Uterus (tissue), 3 donors: ENCODE measurements at regions not wholly inside any gene's neighbourhood (a gene's known extent, or its start where the extent isn't known, plus 50 kb on each side); places are given as distances from the start of the nearest gene placed in this dataset.
"Not testable (repeated sequence)": the region's sequence is repeated elsewhere in the genome, so short reads cannot be mapped to it uniquely, and the experiment has no call there.

ENCODE experiments used
- DNase-seq, 2 donors: peaks; one replicate each; pipeline ENCODE4 v3.0.0-alpha.2; 2019 to 2020
- H3K27ac ChIP-seq, 2 donors: fragments of 200-600 bp; sonication (generic); 1 replicate in 1 of 2; 2 replicates in 1 of 2; pipeline ENCODE4 v1.5.1; 2016 to 2018
- H3K27me3 ChIP-seq, 2 donors: fragments of 200-600 bp; sonication (generic); one replicate each; pipeline ENCODE4 v1.5.1; 2018 to 2019; ENCODE audit warnings: control low read depth in 1 of 2
- H3K36me3 ChIP-seq, 2 donors: fragments of 200-600 bp; sonication (generic); one replicate each; pipeline ENCODE4 v1.5.1; 2019; ENCODE audit warnings: control low read depth in 1 of 2
- H3K4me1 ChIP-seq, 2 donors: fragments of 200-600 bp; sonication (generic); one replicate each; pipeline ENCODE4 v1.5.1; 2018 to 2019; ENCODE audit warnings: control low read depth in 1 of 2
- H3K4me3 ChIP-seq, 2 donors: fragments of 200-600 bp; sonication (generic); 1 replicate in 1 of 2; 2 replicates in 1 of 2; pipeline ENCODE4 v1.5.1; 2018 to 2019; ENCODE audit warnings: mild to moderate bottlenecking in 1 of 2
- H3K9me3 ChIP-seq, 2 donors: fragments of 200-600 bp; sonication (generic); one replicate each; pipeline ENCODE4 v1.5.1; 2019; ENCODE audit warnings: control low read depth in 1 of 2
- CTCF ChIP-seq, 4 experiments: fragments of 200-600 bp in 2 of 4; fragments of 450-650 bp in 2 of 4; sonication (generic) in 2 of 4; IDR thresholded peaks; one replicate each; pipeline ENCODE4 v1.5.1; 2016 to 2019; ENCODE audit warnings: antibody characterized with exemption in 4 of 4, mild to moderate bottlenecking in 2 of 4, moderate library complexity in 1 of 4
- POLR2A ChIP-seq, 2 donors: fragments of 450-650 bp; IDR thresholded peaks; one replicate each; pipeline ENCODE4 v1.6.1; 2016; ENCODE audit warnings: antibody characterized with exemption in 2 of 2, mild to moderate bottlenecking in 1 of 2, moderate library complexity in 1 of 2
- intact Hi-C: fragments of 100-400 bp; cut with DNase I; formaldehyde crosslinking; loops from one replicate; pipeline ENCODE4 v1.15.1; 2023; ENCODE audit warnings: low total_unique reads
- donor health status: DM: yes; HTN: yes; CAD: no.

- no peak overlapping the region for H3K4me3 ChIP-seq
- intact Hi-C loops: no loop called here
- DNase-seq: no peak
- TF ChIP-seq POLR2A (IDR thresholded peaks at IDR 0.05) (no peak), CTCF (IDR thresholded peaks at IDR 0.05) (no peak)
- no peaks in the 10 kb centered on the region for H3K27me3 ChIP-seq
- no peak overlapping the region for H3K27ac ChIP-seq
- no peaks in the 10 kb centered on the region for H3K36me3 ChIP-seq
- no peaks in the 10 kb centered on the region for H3K4me1 ChIP-seq
- no peaks in the 10 kb centered on the region for H3K9me3 ChIP-seq
These were observed 132.9 kb upstream of the PRDX6 start for GRCh38 chr1:173344034-173344743.

GRCh38 chr1:173347282-173347818 is 129.8 kb upstream of the PRDX6 start:
- intact Hi-C loops: no loop called here
- Histone ChIP-seq H3K27me3 (no peaks in the 10 kb centered on the region), H3K9me3 (no peaks in the 10 kb centered on the region), H3K4me3 (no peak overlapping the region), H3K4me1 (no peaks in the 10 kb centered on the region), H3K27ac (no peak overlapping the region), H3K36me3 (no peaks in the 10 kb centered on the region)
- no peak for TF ChIP-seq POLR2A (IDR thresholded peaks at IDR 0.05)
- no peak for TF ChIP-seq CTCF (IDR thresholded peaks at IDR 0.05)
- no peak for DNase-seq

DNA sequence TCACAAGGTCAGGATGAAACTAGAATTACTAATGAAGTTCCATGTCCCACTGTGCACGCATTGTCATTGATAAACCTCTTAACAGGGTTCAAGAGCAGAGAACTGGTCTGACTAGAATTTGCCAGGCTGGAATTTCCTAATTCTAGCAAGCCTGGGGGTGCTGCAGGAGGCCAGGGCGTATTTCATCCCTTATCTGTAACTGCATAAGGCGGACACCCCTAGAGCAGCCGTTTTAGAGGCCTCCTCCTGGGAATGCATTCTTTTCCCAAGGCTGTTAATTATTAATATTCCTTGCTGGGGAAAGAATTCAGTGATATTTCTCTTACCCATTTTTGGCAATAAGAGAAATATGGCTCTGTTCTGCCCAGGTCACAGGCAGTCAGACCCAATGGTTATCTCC is 124.5 kb upstream of the PRDX6 start:
- DNase-seq, intact Hi-C loops, H3K9me3 ChIP-seq, H3K4me1 ChIP-seq, H3K36me3 ChIP-seq, H3K27me3 ChIP-seq, H3K27ac ChIP-seq, H3K4me3 ChIP-seq: not testable (repeated sequence)

- intact Hi-C loops: no loop called here
- no peak overlapping the region for H3K27ac ChIP-seq
- no peak overlapping the region for H3K4me3 ChIP-seq
- H3K4me1 ChIP-seq: no peaks in the 10 kb centered on the region
- TF ChIP-seq POLR2A (IDR thresholded peaks at IDR 0.05) (no peak), CTCF (IDR thresholded peaks at IDR 0.05) (no peak)
- no peaks in the 10 kb centered on the region for H3K9me3 ChIP-seq
- no peaks in the 10 kb centered on the region for H3K27me3 ChIP-seq
- no peaks in the 10 kb centered on the region for H3K36me3 ChIP-seq
- no peak for DNase-seq
These were observed 123.8 kb upstream of the PRDX6 start for GRCh38 chr1:173353350-173353749.

- Histone ChIP-seq H3K4me1 (no peaks in the 10 kb centered on the region), H3K36me3 (no peaks in the 10 kb centered on the region), H3K27me3 (no peaks in the 10 kb centered on the region), H3K27ac (no peak overlapping the region), H3K9me3 (no peaks in the 10 kb centered on the region), H3K4me3 (no peak overlapping the region)
- TF ChIP-seq POLR2A (IDR thresholded peaks at IDR 0.05) (no peak), CTCF (IDR thresholded peaks at IDR 0.05) (no peak)
- DNase-seq: no peak
- intact Hi-C loops: no loop called here
These were observed 122.2 kb upstream of the PRDX6 start for GRCh38 chr1:173354937-173355280.
